ENCODE measurements at regions not wholly inside any gene's neighbourhood (a gene's known extent, or its start where the extent isn't known, plus 50 kb on each side); places are given as distances from the start of the nearest gene placed in this dataset.

- TF ChIP-seq CTCF (conservative IDR thresholded peaks at IDR 0.05; ENCODE audit: low read depth in 2 of 2): no peak
- no peak for TF ChIP-seq EZH2phosphoT487 (IDR thresholded peaks at IDR 0.05; ENCODE audit: unreplicated experiment)
Measured at GRCh38 chr7:89563597-89563996, 590.7 kb upstream of the STEAP1 start (continued).

- no peak overlapping the region for H3K4me2 ChIP-seq
- H3K9me3 Mint-ChIP-seq: peaks cover 38% of the 10 kb centered on the region
Measured at GRCh38 chr7:89584896-89585295, 569.4 kb upstream of the STEAP1 start.

More at GRCh38 chr7:89584896-89585295, 569.4 kb upstream of the STEAP1 start:
- no peaks in the 10 kb centered on the region for H3F3A ChIP-seq (replicated peaks; ENCODE audit: low read depth)
- H3K4me3 ChIP-seq: no peak overlapping the region
- H2AFZ ChIP-seq: no peak overlapping the region
- H3K4me1 ChIP-seq (ENCODE audit: insufficient read depth): no peaks in the 10 kb centered on the region
- DNase-seq (ENCODE audit: low spot score) (no peak), ATAC-seq (no peak)
- Mint-ChIP-seq H3K36me3 (ENCODE audit: low read depth) (peaks cover 27% of the 10 kb centered on the region), H3K4me3 (no peak overlapping the region), H3K4me1 (no peaks in the 10 kb centered on the region), H3K27me3 (ENCODE audit: insufficient read depth, low read depth, poor library complexity) (no peaks in the 10 kb centered on the region), H3K27ac (no peak overlapping the region)
- H3K36me3 ChIP-seq (ENCODE audit: insufficient read depth): no peaks in the 10 kb centered on the region
- H3K27me3 ChIP-seq (ENCODE audit: insufficient read depth): no peaks in the 10 kb centered on the region
- no peak overlapping the region for H3K27ac ChIP-seq (ENCODE audit: low read depth)
- H4K20me1 ChIP-seq (replicated peaks; ENCODE audit: insufficient read depth): no peaks in the 10 kb centered on the region
- 0 out of 2 replicates have a peak, but pooled peaks cover 7% of the 10 kb centered on the region for H3K9me2 ChIP-seq (ENCODE audit: insufficient read depth)
- H3K79me2 ChIP-seq (replicated peaks; ENCODE audit: insufficient read depth): no peaks in the 10 kb centered on the region
- TF ChIP-seq CTCF (conservative IDR thresholded peaks at IDR 0.05; ENCODE audit: low read depth in 2 of 2): no peak
- TF ChIP-seq ZNF462 (CRISPR knock-in tag; IDR thresholded peaks at IDR 0.05): no peak
- no peak for TF ChIP-seq CREB1 (CRISPR knock-in tag; IDR thresholded peaks at IDR 0.05; ENCODE audit: low read depth)
- TF ChIP-seq ZNF114 (CRISPR knock-in tag; IDR thresholded peaks at IDR 0.05): no peak
- no peak for TF ChIP-seq STAT1 (IDR thresholded peaks at IDR 0.05; ENCODE audit: unreplicated experiment)
- TF ChIP-seq ZNF331 (CRISPR knock-in tag; IDR thresholded peaks at IDR 0.05; ENCODE audit: low read depth): no peak
- TF ChIP-seq EZH2 (IDR thresholded peaks at IDR 0.05; ENCODE audit: low read depth, unreplicated experiment): no peak
- no peak for TF ChIP-seq ETS1 (IDR thresholded peaks at IDR 0.05)
- TF ChIP-seq EZH2phosphoT487 (IDR thresholded peaks at IDR 0.05; ENCODE audit: unreplicated experiment): no peak
